Caco-2 (cell line): ENCODE measurements at regions not wholly inside any gene's neighbourhood (a gene's known extent, or its start where the extent isn't known, plus 50 kb on each side); places are given as distances from the start of the nearest gene placed in this dataset.
"Not testable (repeated sequence)": the region's sequence is repeated elsewhere in the genome, so short reads cannot be mapped to it uniquely, and the experiment has no call there.

ENCODE experiments used
- BruUV-seq: library from RNA; stranded (reverse); fragments of 400-500 nt; replicated peaks from 2 replicates; lab custom pipeline; 2021; lab: Mats Ljungman, UMichigan
- CTCF ChIA-PET: fragments of 300-600 bp; sonication (Branson Sonifier 250); formaldehyde crosslinking; loops from one replicate; lab custom pipeline; 2022; ENCODE audit warnings: antibody characterized with exemption; lab: Charles Lee
- POLR2A ChIA-PET: fragments of 300-600 bp; sonication (Branson Sonifier 250); formaldehyde crosslinking; loops from one replicate; lab custom pipeline; 2022; ENCODE audit warnings: antibody characterized with exemption; lab: Charles Lee
- DNase-seq, 2 experiments: peaks; one replicate each; pipeline versions ENCODE4 v3.0.0 to v3.0.0-alpha.2; 2020 to 2022
- H3K27me3 ChIP-seq: replicated peaks from 2 replicates; pipeline ENCODE4 v1.6.0; 2011; ENCODE audit warnings: low read length; ENCODE audit not compliant: control insufficient read depth, insufficient read depth
- H3K36me3 ChIP-seq: 2 replicates; pipeline ENCODE4 v1.5.1; 2011; ENCODE audit warnings: low read length; ENCODE audit not compliant: control insufficient read depth, insufficient read depth
- H3K4me1 ChIP-seq: fragments of 250-450 bp; sonication (Bioruptor Pico); 2 replicates; pipeline ENCODE4 v1.5.1; 2020; ENCODE audit warnings: mild to moderate bottlenecking
- H3K4me3 ChIP-seq: 2 replicates; pipeline ENCODE4 v1.5.1; 2011; ENCODE audit warnings: low read depth, mild to moderate bottlenecking, control low read depth, low read length
- H3K9me3 ChIP-seq: fragments of 250-450 bp; sonication (Bioruptor Pico); 2 replicates; pipeline ENCODE4 v1.5.1; 2020; ENCODE audit warnings: mild to moderate bottlenecking, moderate library complexity
- H3K27ac Mint-ChIP-seq: one replicate; pipeline ENCODE4 v1.8.0; 2022; ENCODE audit warnings: mixed read lengths; ENCODE audit not compliant: unreplicated experiment
- H3K27me3 Mint-ChIP-seq: one replicate; pipeline ENCODE4 v1.8.0; 2022; ENCODE audit warnings: mixed read lengths; ENCODE audit not compliant: insufficient read depth, unreplicated experiment
- H3K36me3 Mint-ChIP-seq: one replicate; pipeline ENCODE4 v1.8.0; 2022; ENCODE audit warnings: mild to moderate bottlenecking, mixed read lengths; ENCODE audit not compliant: insufficient read depth, unreplicated experiment
- H3K4me1 Mint-ChIP-seq: one replicate; pipeline ENCODE4 v1.8.0; 2022; ENCODE audit warnings: low read depth, mixed read lengths; ENCODE audit not compliant: unreplicated experiment
- H3K4me3 Mint-ChIP-seq: one replicate; pipeline ENCODE4 v1.8.0; 2022; ENCODE audit warnings: mild to moderate bottlenecking, moderate library complexity, mixed read lengths; ENCODE audit not compliant: unreplicated experiment
- H3K9me3 Mint-ChIP-seq: one replicate; pipeline ENCODE4 v1.8.0; 2022; ENCODE audit warnings: mixed read lengths; ENCODE audit not compliant: unreplicated experiment
- CTCF ChIP-seq, 2 experiments: fragments of 200-600 bp in 1 of 2; IDR thresholded peaks; 1 replicate in 1 of 2; 2 replicates in 1 of 2; pipeline versions ENCODE4 v1.5.1 to v1.8.0; 2011 to 2022; ENCODE audit warnings: antibody characterized with exemption in 1 of 2, control low read depth in 1 of 2, inconsistent platforms in 1 of 2, low read depth in 1 of 2, low read length in 1 of 2, mild to moderate bottlenecking in 1 of 2, moderate library complexity in 1 of 2; ENCODE audit not compliant: insufficient read depth in 1 of 2, severe bottlenecking in 1 of 2, unreplicated experiment in 1 of 2
- intact Hi-C: fragments of 100-400 bp; cut with micrococcal nuclease; formaldehyde crosslinking; loops from one replicate; pipeline ENCODE4 v1.10.0; 2022; ENCODE audit not compliant: unreplicated experiment

- TF ChIP-seq CTCF (IDR thresholded peaks at IDR 0.05; ENCODE audit: insufficient read depth in 1 of 2, low read depth in 1 of 2, low read length in 1 of 2, severe bottlenecking in 1 of 2, unreplicated experiment in 1 of 2) = no peak
- intact Hi-C loops = no loop called here
- no peaks in the 10 kb centered on the region for H3K36me3 ChIP-seq
- no peak for DNase-seq
- ChIA-PET POLR2A (no interaction called here), CTCF (interaction anchor here (0.8 kb wide), 1 partner anchor 9 kb away, joined by 4 read pairs; no protein-coding TSS in a partner anchor)
- Mint-ChIP-seq H3K27ac (no peak overlapping the region), H3K36me3 (no peaks in the 10 kb centered on the region), H3K27me3 (peaks cover 3% of the 10 kb centered on the region), H3K4me1 (no peaks in the 10 kb centered on the region), H3K9me3 (no peaks in the 10 kb centered on the region), H3K4me3 (no peak overlapping the region)
- H3K27me3 ChIP-seq = no peaks in the 10 kb centered on the region
- no peaks in the 10 kb centered on the region for H3K4me1 ChIP-seq
- no peaks in the 10 kb centered on the region for H3K9me3 ChIP-seq
- no TSS peak for BruUV-seq
- no peak overlapping the region for H3K4me3 ChIP-seq
Observed at GRCh38 chr10:5291501-5292195, 73.1 kb upstream of the UCN3 start.

- no peak for TF ChIP-seq CTCF (IDR thresholded peaks at IDR 0.05; ENCODE audit: insufficient read depth in 1 of 2, low read depth in 1 of 2, low read length in 1 of 2, severe bottlenecking in 1 of 2, unreplicated experiment in 1 of 2)
- H3K27me3 Mint-ChIP-seq = no peaks in the 10 kb centered on the region
- Histone ChIP-seq H3K4me1 (no peaks in the 10 kb centered on the region), H3K36me3 (no peaks in the 10 kb centered on the region), H3K4me3 (no peak overlapping the region), H3K27me3 (no peaks in the 10 kb centered on the region), H3K9me3 (no peaks in the 10 kb centered on the region)
- no peak overlapping the region for H3K4me3 Mint-ChIP-seq
- H3K9me3 Mint-ChIP-seq = no peaks in the 10 kb centered on the region
- no peak overlapping the region for H3K27ac Mint-ChIP-seq
- intact Hi-C loops = no loop called here
- BruUV-seq = no TSS peak
- no peaks in the 10 kb centered on the region for H3K36me3 Mint-ChIP-seq
- no peak for DNase-seq
- CTCF ChIA-PET = interaction anchor here (0.7 to 0.8 kb wide), 2 partner anchors 9 to 14 kb away, joined by 3 to 4 read pairs; no protein-coding TSS in a partner anchor
- H3K4me1 Mint-ChIP-seq = no peaks in the 10 kb centered on the region
- POLR2A ChIA-PET = no interaction called here
Observed at GRCh38 chr10:5292196-5292735, 72.5 kb upstream of the UCN3 start.

GRCh38 chr10:5292970-5293369 is 71.8 kb upstream of the UCN3 start:
- H3K36me3 ChIP-seq, H3K4me1 ChIP-seq, H3K9me3 ChIP-seq, H3K27ac Mint-ChIP-seq, H3K27me3 ChIP-seq, H3K4me1 Mint-ChIP-seq, POLR2A ChIA-PET, H3K4me3 ChIP-seq, BruUV-seq, intact Hi-C loops, H3K36me3 Mint-ChIP-seq, H3K27me3 Mint-ChIP-seq, DNase-seq, H3K4me3 Mint-ChIP-seq, H3K9me3 Mint-ChIP-seq: not testable (repeated sequence)
- CTCF ChIA-PET = interaction anchor here (0.7 kb wide), 1 partner anchor 14 kb away, joined by 3 read pairs; no protein-coding TSS in a partner anchor
